ENCODE measurements at regions not wholly inside any gene's neighbourhood (a gene's known extent, or its start where the extent isn't known, plus 50 kb on each side); places are given as distances from the start of the nearest gene placed in this dataset.
"Not testable (repeated sequence)": the region's sequence is repeated elsewhere in the genome, so short reads cannot be mapped to it uniquely, and the experiment has no call there.

DNA sequence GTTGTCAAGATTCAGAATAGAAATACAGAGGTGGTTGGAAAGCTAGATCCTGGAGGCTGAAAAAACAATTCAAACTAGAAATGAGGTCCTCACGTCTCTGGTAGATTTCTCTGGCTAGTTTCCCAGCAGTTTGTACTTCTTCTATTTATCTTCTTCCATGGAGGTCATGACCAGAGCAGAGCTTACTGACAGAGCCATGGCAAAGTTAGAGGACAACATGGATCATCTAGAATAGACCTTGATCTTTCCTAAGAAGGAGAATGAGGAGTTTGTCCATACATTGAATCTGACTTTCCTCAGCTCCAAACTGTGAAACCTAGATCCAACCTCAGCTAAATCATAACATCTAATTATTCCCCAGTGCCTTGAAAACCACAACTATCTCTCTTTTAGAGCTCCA lies 900.8 kb upstream of the GOT2 start:
- no peak for DNase-seq (ENCODE audit: low read depth in 2 of 2)

DNA sequence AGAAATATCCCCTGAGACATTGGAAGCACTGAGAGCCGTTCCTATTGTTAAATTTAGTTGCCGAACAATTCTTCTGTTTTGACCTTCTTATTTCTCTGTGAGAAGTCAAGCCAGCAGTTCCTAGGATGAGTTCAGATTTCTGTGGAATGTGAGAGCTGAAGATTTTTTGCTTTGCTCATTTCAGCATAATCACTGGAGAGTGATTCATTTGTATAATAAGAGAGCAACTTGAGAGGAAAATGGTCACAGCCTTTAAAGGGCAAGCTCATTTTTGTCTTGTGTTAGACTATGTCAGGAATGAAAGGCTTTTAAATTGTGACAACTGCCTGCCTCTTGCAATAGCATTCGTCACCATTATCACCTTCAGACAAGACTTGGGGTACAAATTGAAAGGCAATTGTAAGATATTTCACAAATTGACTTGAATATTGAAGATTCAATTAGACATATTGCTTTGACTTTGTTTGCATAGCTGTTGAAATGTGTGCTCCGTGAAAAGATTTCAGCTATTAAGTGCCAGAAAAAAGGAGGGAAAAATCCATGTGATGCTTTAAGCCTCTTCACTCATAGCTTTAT lies 900.0 kb upstream of the GOT2 start:
- DNase-seq (ENCODE audit: low read depth in 2 of 2), result no peak

DNA sequence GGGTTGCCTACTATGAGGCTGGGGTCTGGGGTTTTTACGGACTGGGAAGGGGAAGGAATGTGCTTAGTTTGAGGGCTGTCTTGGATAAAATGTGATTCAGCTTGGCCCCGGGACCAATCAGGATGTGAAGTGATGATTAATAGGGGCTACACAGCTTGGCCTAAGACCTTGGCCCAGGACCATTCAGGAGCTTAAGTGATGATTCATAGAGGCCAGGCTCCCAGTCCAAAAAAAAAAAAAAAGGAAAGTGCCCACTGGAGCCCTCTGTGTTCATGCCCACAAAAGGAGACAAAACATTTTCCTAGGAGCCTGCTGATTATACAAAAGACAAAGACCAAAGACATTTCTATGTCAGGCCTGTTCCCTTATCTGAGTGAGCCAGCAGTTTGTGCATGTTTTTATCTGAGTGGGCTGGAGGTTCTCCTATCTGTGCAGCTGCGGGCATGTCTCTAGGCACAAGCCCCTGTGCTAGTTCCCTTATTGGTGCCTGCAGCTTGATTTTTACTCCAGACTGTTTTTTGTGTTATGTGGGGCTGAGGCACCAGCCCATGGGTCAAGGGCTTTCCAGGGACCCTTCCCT lies 898.2 kb upstream of the GOT2 start:
- DNase-seq (ENCODE audit: low read depth in 2 of 2), result no peak

DNA sequence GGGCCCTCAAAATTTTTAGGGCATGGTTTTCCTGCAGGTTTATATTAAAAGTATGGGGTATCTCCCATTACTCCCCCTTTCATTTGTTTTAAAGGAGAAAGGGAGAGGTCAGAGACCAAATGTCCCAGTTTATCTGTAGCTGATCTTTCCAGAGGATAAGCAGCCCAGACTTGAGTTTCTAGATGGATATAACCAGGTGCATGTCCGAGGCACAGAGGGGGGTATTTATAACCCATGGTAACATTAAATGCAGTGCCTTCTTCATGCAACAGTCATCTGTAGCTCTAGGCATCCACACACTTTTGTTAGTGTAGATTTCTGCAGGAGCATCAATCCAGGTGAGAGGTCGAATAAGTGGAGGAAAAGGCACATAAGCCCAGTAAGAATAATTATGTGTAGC lies 890.3 kb upstream of the GOT2 start:
- DNase-seq (ENCODE audit: low read depth in 2 of 2), result not testable (repeated sequence)

DNA sequence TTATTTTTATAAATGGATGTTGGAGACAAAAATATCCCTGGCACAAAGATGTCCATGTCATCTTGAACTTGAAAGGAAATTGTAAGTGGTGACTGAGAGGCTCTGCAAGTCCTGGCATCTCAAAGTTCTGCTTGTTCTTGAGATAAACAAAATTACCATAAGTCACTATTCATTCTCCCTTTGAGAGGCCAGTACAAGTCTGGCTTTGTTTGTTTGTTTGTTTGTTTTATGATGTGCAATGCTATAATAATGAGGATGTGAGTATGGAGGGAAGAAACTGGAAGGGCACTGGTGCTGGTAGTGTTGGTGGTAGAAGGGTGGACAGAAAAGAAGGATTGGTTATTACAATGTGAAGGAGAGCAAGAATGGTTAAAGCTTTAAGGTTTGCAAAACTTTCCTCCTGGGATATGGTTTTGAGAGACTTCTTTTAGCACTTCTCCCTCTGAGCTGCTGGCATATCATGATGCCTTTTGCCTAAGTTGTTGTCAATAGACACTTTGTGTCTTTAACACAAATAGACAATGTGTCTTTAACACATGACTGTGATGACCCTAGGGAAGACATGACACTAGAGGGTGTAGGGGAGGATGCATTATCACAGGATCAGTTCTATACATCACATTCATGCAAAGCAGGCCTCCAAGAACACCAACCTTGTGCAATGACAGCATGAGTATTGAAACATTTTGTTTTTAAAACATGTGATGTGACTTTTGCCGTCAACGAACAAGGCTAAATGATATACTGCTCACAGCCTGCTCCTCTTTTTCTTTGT lies 880.5 kb upstream of the GOT2 start:
- no peak for DNase-seq (ENCODE audit: low read depth in 2 of 2)

DNA sequence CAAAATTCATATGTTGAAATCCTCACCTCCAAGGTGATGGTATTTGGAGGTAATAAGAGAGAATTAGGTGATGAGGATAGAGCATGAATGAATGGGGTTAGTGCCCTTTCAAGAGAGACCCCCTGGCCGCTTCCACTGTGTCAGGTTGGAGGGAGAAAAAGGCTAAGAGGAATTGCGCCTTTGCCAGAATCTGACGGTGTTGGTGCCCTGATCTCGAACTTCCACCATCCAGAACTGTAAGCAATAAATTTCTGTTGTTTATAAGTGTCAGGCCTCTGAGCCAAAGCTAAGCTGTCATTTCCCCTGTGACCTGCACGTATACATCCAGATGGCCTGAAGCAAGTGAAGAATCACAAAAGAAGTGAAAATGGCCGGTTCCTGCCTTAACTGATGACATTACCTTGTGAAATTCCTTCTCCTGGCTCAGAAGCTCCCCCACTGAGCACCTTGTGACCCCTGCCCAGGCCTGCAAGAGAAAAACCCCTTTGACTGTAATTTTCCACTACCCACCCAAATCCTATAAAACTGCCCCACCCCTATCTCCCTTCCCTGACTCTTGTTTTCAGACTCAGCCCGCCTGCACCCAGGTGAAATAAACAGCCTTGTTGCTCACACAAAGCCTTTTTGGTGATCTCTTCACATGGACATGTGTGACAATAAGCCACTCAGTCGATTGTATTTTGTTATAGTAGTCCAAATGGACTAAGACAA lies 878.9 kb upstream of the GOT2 start:
- not testable (repeated sequence) for DNase-seq (ENCODE audit: low read depth in 2 of 2)

DNA sequence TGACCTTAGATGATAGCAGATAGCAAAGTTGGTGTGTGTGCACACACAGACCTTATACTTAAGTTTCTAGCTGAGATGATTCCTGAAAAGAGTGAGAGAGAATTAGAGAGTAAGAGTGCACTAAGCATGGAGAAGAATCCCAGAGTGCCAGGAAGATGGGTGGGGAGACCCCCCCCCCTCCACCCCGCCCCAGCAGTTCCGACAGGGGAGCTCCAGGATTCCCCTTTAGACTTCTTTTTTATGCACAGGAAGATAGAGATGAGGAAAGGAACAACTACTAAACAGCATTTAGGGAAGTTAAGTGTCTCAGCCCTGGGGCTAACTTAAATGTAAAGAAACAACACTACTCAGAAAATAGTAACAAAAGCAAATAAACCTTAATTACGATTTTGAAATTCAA lies 878.0 kb upstream of the GOT2 start:
- DNase-seq (ENCODE audit: low read depth in 2 of 2), result no peak

DNA sequence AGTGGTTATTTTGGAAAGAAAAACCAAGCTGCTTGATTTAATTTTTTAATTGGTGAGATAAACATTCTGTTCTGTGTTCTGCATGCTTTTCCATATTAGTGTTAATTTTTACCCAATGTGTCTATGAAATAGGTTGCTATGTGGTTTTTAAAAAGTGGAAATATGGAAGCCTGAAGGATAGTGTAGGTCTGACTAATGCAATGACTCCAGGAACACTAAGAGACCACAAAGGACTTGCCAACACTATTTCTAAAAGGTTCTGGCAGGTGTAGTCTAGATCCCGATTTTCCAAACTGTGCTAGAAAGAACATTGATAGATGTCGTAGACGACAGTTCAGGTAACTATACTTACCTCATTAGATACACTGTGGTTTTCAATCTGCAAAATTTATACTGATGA lies 877.4 kb upstream of the GOT2 start:
- DNase-seq (ENCODE audit: low read depth in 2 of 2), result no peak

DNA sequence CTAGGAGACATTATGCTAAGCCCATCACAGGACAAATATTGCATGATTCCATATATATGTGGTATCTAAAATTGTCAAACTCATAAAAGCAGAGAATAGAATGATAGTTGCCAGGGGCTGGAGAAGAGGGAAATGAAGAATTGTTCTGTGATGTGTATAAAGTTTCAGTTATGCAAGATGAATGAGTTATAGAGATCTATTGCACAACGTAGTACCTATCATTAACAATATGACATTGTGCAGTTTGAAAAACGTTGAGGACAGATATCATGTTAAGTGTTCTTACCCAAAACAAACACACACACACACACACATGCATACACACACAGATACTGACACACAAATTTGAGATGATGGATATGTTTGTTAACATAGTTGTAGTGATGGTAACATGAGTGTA lies 871.6 kb upstream of the GOT2 start:
- no peak for DNase-seq (ENCODE audit: low read depth in 2 of 2)

DNA sequence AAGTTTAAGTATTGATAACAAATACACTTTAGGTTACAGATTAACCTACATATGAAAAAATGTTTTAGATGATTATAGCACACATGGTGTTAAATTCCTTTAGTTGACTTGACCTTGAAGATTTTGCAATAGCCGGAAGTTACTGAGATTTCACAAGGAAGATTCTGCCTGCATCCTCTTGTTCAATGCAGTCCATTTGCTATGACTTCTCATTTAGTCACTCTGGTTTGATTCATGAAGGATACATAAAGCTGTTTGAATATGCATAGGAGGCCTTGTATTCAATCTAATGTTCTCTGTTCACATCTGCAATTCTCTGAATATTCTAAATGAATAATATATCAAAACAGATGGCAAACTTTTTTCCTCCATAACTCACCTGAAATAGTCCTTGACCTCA lies 870.2 kb upstream of the GOT2 start:
- DNase-seq (ENCODE audit: low read depth in 2 of 2), result no peak

DNA sequence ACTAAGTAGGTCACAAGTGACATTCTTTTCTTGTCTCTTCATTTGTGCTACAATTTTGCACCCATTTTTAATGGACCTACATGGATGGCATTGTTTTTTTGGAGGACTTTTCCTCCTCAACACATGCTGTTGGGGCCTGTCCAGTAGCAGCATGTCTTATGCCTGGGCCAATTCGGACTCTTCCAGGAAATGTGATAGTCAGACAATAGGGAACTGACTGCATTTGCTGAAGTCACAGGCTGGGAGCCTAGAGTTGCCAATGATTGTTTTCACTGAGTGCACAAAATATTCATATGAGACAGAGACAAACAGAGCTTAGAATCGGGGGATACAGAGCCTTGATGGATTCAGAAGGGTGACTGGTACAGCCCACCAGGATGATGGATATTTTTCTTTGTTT lies 867.3 kb upstream of the GOT2 start:
- DNase-seq (ENCODE audit: low read depth in 2 of 2), result no peak

DNA sequence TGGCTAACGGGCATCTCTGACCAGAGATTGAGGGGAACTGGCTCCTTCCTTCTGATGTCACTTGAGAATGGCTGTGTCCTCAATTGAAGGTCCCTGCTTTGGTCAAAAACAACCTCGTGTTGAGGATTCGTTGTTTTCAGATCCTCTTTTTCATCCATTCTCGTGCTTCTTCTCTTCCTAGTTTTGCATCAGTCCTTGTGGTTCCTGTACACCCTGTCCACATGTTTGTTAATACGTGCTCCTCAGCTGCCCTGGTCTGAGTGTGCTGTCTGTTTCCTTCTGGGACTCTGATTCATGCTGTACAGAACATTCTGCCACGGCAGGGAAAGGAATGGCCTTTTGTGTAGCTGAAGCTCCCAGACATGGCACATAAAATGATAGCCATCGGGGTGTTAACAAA lies 863.2 kb upstream of the GOT2 start:
- DNase-seq (ENCODE audit: low read depth in 2 of 2), result no peak

DNA sequence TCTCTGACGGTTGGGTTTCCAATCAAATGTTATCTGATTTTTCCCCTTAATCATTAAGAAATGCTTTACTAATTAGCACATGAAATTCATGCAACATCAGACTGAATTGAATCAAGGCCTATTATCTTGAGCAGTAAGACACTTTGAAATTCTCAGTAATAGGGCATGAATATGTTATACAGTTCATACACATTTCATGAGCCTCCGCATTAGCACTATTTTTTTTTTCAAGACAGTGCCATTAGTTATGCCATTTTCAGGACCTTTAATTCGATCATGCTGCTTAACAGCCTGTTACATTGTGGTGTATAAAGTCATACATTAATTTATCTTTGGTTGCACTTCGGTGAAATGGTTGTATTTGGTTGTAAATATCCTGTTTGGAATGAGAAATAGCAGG lies 862.6 kb upstream of the GOT2 start:
- DNase-seq (ENCODE audit: low read depth in 2 of 2), result no peak

DNA sequence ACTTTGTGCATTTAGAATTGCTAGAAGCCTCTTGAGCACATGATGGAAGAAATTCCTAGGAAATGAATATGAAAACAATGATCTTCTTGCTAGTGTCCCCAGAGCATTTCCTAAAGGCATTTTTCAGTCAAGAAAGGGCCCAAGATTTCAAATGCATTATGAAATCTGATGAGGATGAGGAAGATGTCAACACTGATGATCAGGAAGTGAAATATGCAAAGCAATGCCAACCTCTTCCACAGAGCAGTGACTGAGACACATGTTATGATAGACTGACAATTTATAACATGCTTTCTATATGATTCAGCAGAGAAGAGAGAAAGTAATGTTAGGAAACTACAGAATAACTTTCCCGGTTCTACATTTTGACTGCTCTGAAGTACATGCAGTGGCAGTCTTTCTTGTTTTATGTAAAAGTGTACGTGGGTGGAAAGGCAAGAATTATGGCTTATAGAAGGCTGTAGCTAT lies 859.1 kb upstream of the GOT2 start:
- no peak for DNase-seq (ENCODE audit: low read depth in 2 of 2)

DNA sequence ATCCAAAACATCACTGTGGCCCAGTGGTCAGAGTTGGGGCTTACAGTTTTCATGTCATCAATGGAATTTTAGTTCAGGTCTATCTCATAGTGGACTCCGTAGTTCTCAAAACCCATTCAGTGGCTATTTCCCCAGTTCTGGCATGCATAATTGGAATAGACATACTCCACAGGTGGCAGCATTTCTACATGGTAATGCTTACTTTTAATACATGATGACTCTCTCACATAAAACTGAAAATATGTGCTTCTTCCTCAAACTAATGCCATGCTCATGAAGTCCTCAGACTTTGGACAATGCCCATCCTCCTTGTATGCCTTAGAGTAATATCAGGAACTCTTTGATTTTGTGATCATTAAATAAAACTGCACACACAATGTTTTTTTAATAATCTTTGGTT lies 857.4 kb upstream of the GOT2 start:
- no peak for DNase-seq (ENCODE audit: low read depth in 2 of 2)

DNA sequence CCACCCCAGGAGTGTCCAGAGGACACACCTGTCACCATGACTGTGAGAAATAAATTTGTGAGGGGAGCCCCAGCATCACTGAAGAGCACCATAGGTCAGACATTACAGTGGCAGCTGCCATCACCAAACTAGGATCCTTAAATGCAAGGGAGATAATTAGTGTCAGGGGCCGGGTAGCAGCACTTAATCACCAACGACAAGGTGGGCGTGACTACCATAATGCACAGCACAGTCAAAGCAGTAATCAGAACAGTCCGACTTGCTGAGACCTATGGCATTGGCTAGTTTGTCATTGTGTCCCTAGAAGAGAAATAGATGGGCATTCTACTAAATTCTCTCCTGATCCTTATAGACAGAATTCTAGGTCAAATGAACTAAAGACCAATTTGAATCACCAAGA lies 856.7 kb upstream of the GOT2 start:
- DNase-seq (ENCODE audit: low read depth in 2 of 2), result no peak

DNA sequence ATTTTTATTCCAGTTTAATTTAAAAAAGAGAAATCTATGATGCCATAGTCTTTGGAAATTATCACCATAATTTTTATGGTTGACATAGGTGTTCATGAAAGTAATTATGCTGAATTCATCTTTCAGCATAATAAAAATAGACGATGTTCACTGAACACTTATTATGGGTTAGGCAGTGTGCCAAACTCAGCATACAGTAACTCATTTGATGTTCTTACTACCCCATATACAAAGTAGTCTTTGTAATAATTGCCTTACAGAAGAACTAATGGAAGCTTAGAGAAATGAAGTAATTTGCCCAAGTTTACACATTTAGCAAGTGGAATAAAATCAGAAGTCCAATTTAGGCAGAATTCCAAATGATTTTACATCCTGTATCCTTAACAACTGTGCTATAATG lies 852.2 kb upstream of the GOT2 start:
- DNase-seq (ENCODE audit: low read depth in 2 of 2), result no peak

DNA sequence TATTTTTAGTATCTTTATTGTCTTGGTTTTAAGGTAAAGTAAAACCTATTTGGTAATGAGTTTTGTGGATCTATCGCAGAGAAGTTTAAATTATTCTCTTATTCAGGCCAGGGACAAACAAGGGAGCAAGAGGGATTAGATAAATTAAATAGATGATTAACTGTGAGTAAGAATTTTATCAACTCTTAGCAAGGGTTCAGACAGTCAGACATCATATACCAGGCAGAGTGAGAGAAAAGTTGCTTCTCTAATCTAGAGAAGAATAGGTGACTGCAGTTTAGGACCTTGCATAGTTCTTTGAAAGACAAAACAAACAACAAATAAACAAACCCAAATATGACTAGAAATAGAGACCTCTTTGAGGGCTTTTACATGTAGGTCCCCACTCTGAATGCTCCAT lies 840.2 kb upstream of the GOT2 start:
- DNase-seq (ENCODE audit: low read depth in 2 of 2), result no peak

DNA sequence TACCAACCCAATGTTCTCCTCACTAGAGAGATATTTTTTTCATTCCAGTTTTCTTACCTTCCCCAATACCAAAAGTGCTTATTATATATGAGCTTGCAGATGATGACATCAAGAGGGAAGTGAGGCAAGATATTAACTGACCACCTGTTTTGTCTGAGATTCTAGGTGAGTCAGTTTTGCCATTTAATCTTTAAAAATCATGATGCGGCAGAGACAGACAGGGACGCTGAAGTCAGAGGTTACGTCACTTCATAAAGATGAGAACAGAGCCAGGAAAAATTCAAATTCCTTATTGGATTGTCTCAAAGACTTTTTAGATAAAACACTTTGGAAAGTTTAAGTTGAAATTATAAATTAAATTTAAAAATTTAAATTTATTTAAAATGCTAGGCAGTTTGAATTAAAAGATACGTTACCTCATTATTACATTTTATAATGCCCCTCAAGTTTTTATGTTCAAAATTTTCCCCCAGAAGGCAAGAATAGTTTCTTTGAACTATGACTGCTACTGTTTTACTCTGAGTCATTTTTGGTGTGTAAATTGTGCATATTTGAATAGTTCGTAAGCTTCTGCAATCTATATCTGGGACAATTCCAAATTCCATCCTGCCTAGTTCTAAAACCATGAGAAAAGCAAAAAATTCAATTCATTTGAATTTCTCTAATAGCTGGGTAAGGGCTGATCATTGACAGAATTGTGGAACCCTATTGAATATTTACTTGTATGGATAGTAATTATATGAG lies 839.6 kb upstream of the GOT2 start:
- no peak for DNase-seq (ENCODE audit: low read depth in 2 of 2)

DNA sequence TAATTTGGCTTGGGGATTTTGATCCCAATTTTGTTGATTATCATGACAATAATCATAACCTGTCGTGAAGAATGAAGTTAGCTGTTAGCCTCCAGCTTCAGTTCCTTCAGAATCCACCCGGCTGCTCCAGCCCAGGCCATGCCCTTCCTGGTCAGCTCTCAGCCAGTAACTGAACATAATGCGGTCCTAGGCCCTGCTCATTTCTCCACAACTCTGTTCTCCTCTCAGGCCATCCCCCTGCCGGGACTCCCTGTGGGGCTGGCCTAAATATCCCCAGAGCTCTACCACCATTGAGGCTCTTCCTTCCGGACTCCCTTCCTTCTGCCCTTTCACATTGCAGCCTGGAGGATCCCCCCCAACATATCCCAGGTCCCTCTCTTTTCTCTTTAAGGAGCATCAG lies 833.4 kb upstream of the GOT2 start:
- DNase-seq (ENCODE audit: low read depth in 2 of 2), result no peak

DNA sequence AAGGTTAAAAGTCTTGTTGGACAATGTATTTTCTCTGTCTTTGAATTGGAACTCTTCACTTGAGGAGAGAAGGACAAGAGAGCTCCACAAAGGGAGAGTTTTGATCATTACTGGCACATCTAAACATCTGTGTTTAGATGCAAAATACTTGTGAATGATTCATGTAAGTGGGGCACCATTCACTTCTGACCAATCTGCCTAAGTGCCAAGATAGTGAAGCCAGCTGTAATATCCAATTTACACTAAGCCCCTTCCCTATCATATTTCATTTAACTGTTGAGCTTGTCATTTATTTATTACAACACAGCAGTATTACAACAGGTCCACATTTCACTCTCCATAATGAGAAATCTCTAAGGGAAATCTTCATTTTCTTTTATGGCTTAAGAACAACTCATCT lies 832.3 kb upstream of the GOT2 start:
- DNase-seq (ENCODE audit: low read depth in 2 of 2), result no peak

DNA sequence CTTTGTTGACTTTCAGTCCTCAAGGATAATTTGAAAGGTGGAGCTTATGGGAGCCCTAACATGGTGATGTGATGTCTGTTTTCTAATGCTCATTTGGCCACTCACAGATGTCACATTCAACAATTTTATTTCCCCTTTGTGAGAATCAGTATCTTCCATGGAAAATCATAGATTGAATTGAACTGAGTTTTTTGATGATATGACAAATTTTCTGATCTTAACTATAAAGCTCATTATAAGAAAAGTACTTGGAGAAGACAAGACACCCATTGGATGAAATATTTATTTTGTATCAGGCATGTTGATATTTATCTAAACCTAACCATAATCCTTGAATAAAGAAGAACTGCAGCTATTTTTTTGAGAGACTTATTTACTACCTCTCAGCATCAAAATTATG lies 824.6 kb upstream of the GOT2 start:
- DNase-seq (ENCODE audit: low read depth in 2 of 2), result no peak
